ENCODE measurements at regions not wholly inside any gene's neighbourhood (a gene's known extent, or its start where the extent isn't known, plus 50 kb on each side); places are given as distances from the start of the nearest gene placed in this dataset.

- TF ChIP-seq, protein P1, sequence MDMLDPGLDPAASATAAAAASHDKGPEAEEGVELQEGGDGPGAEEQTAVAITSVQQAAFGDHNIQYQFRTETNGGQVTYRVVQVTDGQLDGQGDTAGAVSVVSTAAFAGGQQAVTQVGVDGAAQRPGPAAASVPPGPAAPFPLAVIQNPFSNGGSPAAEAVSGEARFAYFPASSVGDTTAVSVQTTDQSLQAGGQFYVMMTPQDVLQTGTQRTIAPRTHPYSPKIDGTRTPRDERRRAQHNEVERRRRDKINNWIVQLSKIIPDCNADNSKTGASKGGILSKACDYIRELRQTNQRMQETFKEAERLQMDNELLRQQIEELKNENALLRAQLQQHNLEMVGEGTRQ (IDR thresholded peaks at IDR 0.05), result no peak
- TF ChIP-seq POLR2A (IDR thresholded peaks at IDR 0.05; ENCODE audit: low read length) (no peak), ESRRA (IDR thresholded peaks at IDR 0.05; ENCODE audit: borderline replicate concordance, low read length) (no peak), HOXB5 (CRISPR knock-in tag; IDR thresholded peaks at IDR 0.05) (no peak)
- TF ChIP-seq, protein P2, sequence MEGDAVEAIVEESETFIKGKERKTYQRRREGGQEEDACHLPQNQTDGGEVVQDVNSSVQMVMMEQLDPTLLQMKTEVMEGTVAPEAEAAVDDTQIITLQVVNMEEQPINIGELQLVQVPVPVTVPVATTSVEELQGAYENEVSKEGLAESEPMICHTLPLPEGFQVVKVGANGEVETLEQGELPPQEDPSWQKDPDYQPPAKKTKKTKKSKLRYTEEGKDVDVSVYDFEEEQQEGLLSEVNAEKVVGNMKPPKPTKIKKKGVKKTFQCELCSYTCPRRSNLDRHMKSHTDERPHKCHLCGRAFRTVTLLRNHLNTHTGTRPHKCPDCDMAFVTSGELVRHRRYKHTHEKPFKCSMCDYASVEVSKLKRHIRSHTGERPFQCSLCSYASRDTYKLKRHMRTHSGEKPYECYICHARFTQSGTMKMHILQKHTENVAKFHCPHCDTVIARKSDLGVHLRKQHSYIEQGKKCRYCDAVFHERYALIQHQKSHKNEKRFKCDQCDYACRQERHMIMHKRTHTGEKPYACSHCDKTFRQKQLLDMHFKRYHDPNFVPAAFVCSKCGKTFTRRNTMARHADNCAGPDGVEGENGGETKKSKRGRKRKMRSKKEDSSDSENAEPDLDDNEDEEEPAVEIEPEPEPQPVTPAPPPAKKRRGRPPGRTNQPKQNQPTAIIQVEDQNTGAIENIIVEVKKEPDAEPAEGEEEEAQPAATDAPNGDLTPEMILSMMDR (IDR thresholded peaks at IDR 0.05), result no peak
Observed at GRCh38 chr19:28867978-28868377, 345.0 kb downstream of the UQCRFS1 start.

Data from A549 (cell line).